BLaER1 (cell line): ENCODE measurements at regions not wholly inside any gene's neighbourhood (a gene's known extent, or its start where the extent isn't known, plus 50 kb on each side); places are given as distances from the start of the nearest gene placed in this dataset.

ENCODE experiments used
- H3K27ac ChIP-seq: shearing (Covaris generic); formaldehyde crosslinking; 2 replicates; pipeline ENCODE4 v1.8.1; 2022
- H3K27me3 ChIP-seq: shearing (Covaris generic); formaldehyde crosslinking; 2 replicates; pipeline ENCODE4 v1.8.1; 2022
- H3K36me3 ChIP-seq: shearing (Covaris generic); formaldehyde crosslinking; 2 replicates; pipeline ENCODE4 v1.8.1; 2022
- H3K4me1 ChIP-seq: shearing (Covaris generic); formaldehyde crosslinking; 2 replicates; pipeline ENCODE4 v1.8.1; 2022
- H3K4me2 ChIP-seq: shearing (Covaris generic); formaldehyde crosslinking; 2 replicates; pipeline ENCODE4 v1.8.1; 2022
- H3K4me3 ChIP-seq: shearing (Covaris generic); formaldehyde crosslinking; 2 replicates; pipeline ENCODE4 v1.8.1; 2022
- H3K9ac ChIP-seq: shearing (Covaris generic); formaldehyde crosslinking; 2 replicates; pipeline ENCODE4 v1.8.1; 2022
- H3K9me3 ChIP-seq: shearing (Covaris generic); formaldehyde crosslinking; 2 replicates; pipeline ENCODE4 v1.8.1; 2022
- H4K20me1 ChIP-seq: shearing (Covaris generic); formaldehyde crosslinking; 2 replicates; pipeline ENCODE4 v1.8.1; 2022
- Cebpa-rat ChIP-seq: shearing (Covaris generic); IDR thresholded peaks from 2 replicates; pipeline ENCODE4 v1.8.1; 2022

DNA sequence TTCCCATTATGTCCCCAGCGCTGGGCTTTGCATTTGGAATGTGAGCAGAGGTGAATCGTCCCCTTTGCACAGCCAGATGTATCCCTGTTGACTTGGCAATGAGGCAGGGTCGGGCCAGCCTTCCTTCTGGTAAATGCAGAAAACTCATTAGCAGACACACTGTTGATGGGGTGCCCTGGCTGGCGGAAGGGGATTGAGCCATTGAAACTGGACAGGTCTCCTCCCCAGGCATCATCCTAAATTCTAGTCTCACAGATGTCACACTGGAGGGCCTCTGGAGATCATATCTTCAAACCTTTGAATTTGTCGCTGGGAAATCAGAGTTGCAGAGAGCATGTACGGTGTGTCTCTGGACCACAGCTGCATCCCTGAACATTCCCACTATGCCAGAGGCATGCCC lies 219.5 kb upstream of the TSHZ3 start:
- H3K4me3 ChIP-seq: no peak overlapping the region
- no peaks in the 10 kb centered on the region for H4K20me1 ChIP-seq
- no peak overlapping the region for H3K9ac ChIP-seq
- no peaks in the 10 kb centered on the region for H3K36me3 ChIP-seq
- H3K9me3 ChIP-seq: no peaks in the 10 kb centered on the region
- no peak overlapping the region for H3K4me2 ChIP-seq
- no peak overlapping the region for H3K27ac ChIP-seq
- no peaks in the 10 kb centered on the region for H3K27me3 ChIP-seq
- TF ChIP-seq Cebpa-rat: no peak
- H3K4me1 ChIP-seq: no peaks in the 10 kb centered on the region

- no peaks in the 10 kb centered on the region for H3K9me3 ChIP-seq
- H3K9ac ChIP-seq: no peak overlapping the region
- H3K27ac ChIP-seq: no peak overlapping the region
- H3K4me3 ChIP-seq: no peak overlapping the region
- no peaks in the 10 kb centered on the region for H3K27me3 ChIP-seq
- no peak overlapping the region for H3K4me2 ChIP-seq
- H3K4me1 ChIP-seq: no peaks in the 10 kb centered on the region
- TF ChIP-seq Cebpa-rat: no peak
- H4K20me1 ChIP-seq: no peaks in the 10 kb centered on the region
- no peaks in the 10 kb centered on the region for H3K36me3 ChIP-seq
Measured at GRCh38 chr19:31570718-31571117, 221.5 kb upstream of the TSHZ3 start.

- Histone ChIP-seq H3K4me2 (no peak overlapping the region), H3K9me3 (no peaks in the 10 kb centered on the region), H3K4me3 (no peak overlapping the region), H3K27me3 (no peaks in the 10 kb centered on the region), H3K36me3 (no peaks in the 10 kb centered on the region), H3K9ac (no peak overlapping the region), H3K4me1 (no peaks in the 10 kb centered on the region), H3K27ac (no peak overlapping the region), H4K20me1 (no peaks in the 10 kb centered on the region)
- no peak for TF ChIP-seq Cebpa-rat
Measured at GRCh38 chr19:31572102-31572975, 223.1 kb upstream of the TSHZ3 start.

- H3K36me3 ChIP-seq: no peaks in the 10 kb centered on the region
- TF ChIP-seq Cebpa-rat: no peak
- H3K4me2 ChIP-seq: no peak overlapping the region
- H3K27me3 ChIP-seq: no peaks in the 10 kb centered on the region
- H3K4me1 ChIP-seq: no peaks in the 10 kb centered on the region
- no peaks in the 10 kb centered on the region for H3K9me3 ChIP-seq
- no peak overlapping the region for H3K27ac ChIP-seq
- H3K4me3 ChIP-seq: no peak overlapping the region
- no peaks in the 10 kb centered on the region for H4K20me1 ChIP-seq
- no peak overlapping the region for H3K9ac ChIP-seq
Measured at GRCh38 chr19:31572976-31573298, 223.7 kb upstream of the TSHZ3 start.

- Histone ChIP-seq H3K4me1 (no peaks in the 10 kb centered on the region), H3K4me3 (no peak overlapping the region), H3K9ac (no peak overlapping the region), H3K36me3 (no peaks in the 10 kb centered on the region), H3K9me3 (no peaks in the 10 kb centered on the region), H3K4me2 (no peak overlapping the region), H3K27me3 (no peaks in the 10 kb centered on the region), H3K27ac (no peak overlapping the region), H4K20me1 (no peaks in the 10 kb centered on the region)
- no peak for TF ChIP-seq Cebpa-rat
Measured at GRCh38 chr19:31574251-31574973, 225.2 kb upstream of the TSHZ3 start.

- Histone ChIP-seq H4K20me1 (no peaks in the 10 kb centered on the region), H3K27me3 (no peaks in the 10 kb centered on the region), H3K9me3 (no peaks in the 10 kb centered on the region), H3K4me1 (no peaks in the 10 kb centered on the region), H3K27ac (no peak overlapping the region), H3K9ac (no peak overlapping the region), H3K4me3 (no peak overlapping the region), H3K36me3 (no peaks in the 10 kb centered on the region), H3K4me2 (no peak overlapping the region)
- TF ChIP-seq Cebpa-rat: no peak
Measured at GRCh38 chr19:31575846-31576335, 226.7 kb upstream of the TSHZ3 start.

- Histone ChIP-seq H3K4me3 (no peak overlapping the region), H3K9ac (no peak overlapping the region), H4K20me1 (no peaks in the 10 kb centered on the region), H3K4me1 (no peaks in the 10 kb centered on the region), H3K36me3 (no peaks in the 10 kb centered on the region), H3K27ac (no peak overlapping the region), H3K4me2 (no peak overlapping the region), H3K9me3 (no peaks in the 10 kb centered on the region), H3K27me3 (no peaks in the 10 kb centered on the region)
- TF ChIP-seq Cebpa-rat: no peak
Measured at GRCh38 chr19:31578326-31578725, 229.1 kb upstream of the TSHZ3 start.

GRCh38 chr19:31583148-31583547 lies 233.9 kb upstream of the TSHZ3 start:
- no peak overlapping the region for H3K4me3 ChIP-seq
- H3K4me1 ChIP-seq: no peaks in the 10 kb centered on the region
- H3K27me3 ChIP-seq: no peaks in the 10 kb centered on the region
- H3K27ac ChIP-seq: no peak overlapping the region
- H4K20me1 ChIP-seq: no peaks in the 10 kb centered on the region
- no peak for TF ChIP-seq Cebpa-rat
- H3K36me3 ChIP-seq: no peaks in the 10 kb centered on the region
- no peak overlapping the region for H3K4me2 ChIP-seq
- H3K9me3 ChIP-seq: no peaks in the 10 kb centered on the region
- H3K9ac ChIP-seq: no peak overlapping the region

DNA sequence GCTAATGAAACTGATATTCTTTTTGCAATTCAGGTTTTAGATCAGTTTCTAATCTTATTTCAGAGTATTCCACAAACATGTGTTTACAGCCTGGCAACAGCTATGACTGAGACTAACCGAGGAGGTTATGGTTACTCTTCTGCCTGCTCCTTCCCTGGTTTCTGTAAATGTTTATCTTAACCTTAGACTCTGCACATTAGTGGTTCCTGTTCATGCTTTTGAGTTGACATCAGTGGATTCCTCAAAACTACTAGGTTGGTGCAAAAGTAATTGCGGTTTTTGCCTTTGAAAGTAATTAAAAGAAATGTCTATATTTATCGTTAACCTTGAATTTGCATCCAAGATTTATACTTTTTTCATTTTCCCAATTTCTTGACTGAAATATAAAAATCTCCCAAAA lies 237.0 kb upstream of the TSHZ3 start:
- Histone ChIP-seq H3K36me3 (no peaks in the 10 kb centered on the region), H3K4me1 (no peaks in the 10 kb centered on the region), H4K20me1 (no peaks in the 10 kb centered on the region), H3K9me3 (no peaks in the 10 kb centered on the region), H3K27me3 (no peaks in the 10 kb centered on the region), H3K27ac (no peak overlapping the region), H3K9ac (no peak overlapping the region), H3K4me3 (no peak overlapping the region), H3K4me2 (no peak overlapping the region)
- no peak for TF ChIP-seq Cebpa-rat

GRCh38 chr19:31589109-31589508 lies 239.9 kb upstream of the TSHZ3 start:
- Histone ChIP-seq H3K36me3 (no peaks in the 10 kb centered on the region), H3K9ac (no peak overlapping the region), H3K27me3 (no peaks in the 10 kb centered on the region), H3K4me1 (no peaks in the 10 kb centered on the region), H4K20me1 (no peaks in the 10 kb centered on the region), H3K27ac (no peak overlapping the region), H3K4me2 (no peak overlapping the region), H3K4me3 (no peak overlapping the region), H3K9me3 (no peaks in the 10 kb centered on the region)
- no peak for TF ChIP-seq Cebpa-rat
